ENCODE measurements at regions not wholly inside any gene's neighbourhood (a gene's known extent, or its start where the extent isn't known, plus 50 kb on each side); places are given as distances from the start of the nearest gene placed in this dataset.

DNA sequence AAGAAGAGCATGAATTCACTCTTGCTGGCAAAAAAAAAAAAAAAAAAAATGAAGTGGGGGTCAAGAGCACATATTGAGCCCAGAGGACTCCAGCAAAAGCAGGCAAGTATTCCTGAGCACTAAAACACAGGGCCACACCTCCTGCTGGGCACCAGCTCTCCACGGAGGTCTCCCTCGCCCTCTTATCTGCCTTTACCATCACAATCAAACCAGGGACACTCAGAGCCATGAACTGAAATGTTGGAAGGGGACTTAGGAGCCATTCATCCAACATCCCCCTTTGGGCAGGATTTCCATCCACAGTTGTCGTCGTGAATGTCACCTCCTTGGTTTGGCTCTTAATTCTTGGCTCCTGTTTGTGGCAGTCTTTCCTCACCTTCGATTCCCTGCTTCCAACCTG lies 89.8 kb upstream of the GNAO1 start:
- ATAC-seq (ENCODE audit: low FRiP score in 2 of 2) (no peak), DNase-seq (no peak)
- no peaks in the 10 kb centered on the region for H3K36me3 ChIP-seq
- no peak overlapping the region for H3K27ac ChIP-seq
- TF ChIP-seq CTCF (IDR thresholded peaks at IDR 0.05) (no peak), POLR2AphosphoS5 (IDR thresholded peaks at IDR 0.05) (no peak), POLR2A (IDR thresholded peaks at IDR 0.05) (no peak), EP300 (IDR thresholded peaks at IDR 0.05) (no peak)
- no peaks in the 10 kb centered on the region for H3K4me1 ChIP-seq
- no peaks in the 10 kb centered on the region for H3K27me3 ChIP-seq
- 60 to 67% methylated on average over 5 of the region's 5 CpGs for WGBS, 2 donors
- H3K9me3 ChIP-seq: no peaks in the 10 kb centered on the region
- H3K4me3 ChIP-seq: no peak overlapping the region

- Histone ChIP-seq H3K27me3 (no peaks in the 10 kb centered on the region), H3K36me3 (no peaks in the 10 kb centered on the region), H3K4me1 (no peaks in the 10 kb centered on the region), H3K4me3 (no peak overlapping the region), H3K9me3 (no peaks in the 10 kb centered on the region), H3K27ac (no peak overlapping the region)
- no peak for TF ChIP-seq EP300 (IDR thresholded peaks at IDR 0.05)
- TF ChIP-seq CTCF (IDR thresholded peaks at IDR 0.05): no peak
- no peak for TF ChIP-seq POLR2AphosphoS5 (IDR thresholded peaks at IDR 0.05)
- no peak for TF ChIP-seq POLR2A (IDR thresholded peaks at IDR 0.05)
- no peak for DNase-seq
- no peak for ATAC-seq (ENCODE audit: low FRiP score in 2 of 2)
- 53 to 66% methylated on average over 2 of the region's 2 CpGs for WGBS, 2 donors
These were observed 94.0 kb upstream of the GNAO1 start for GRCh38 chr16:56097306-56097705.

DNA sequence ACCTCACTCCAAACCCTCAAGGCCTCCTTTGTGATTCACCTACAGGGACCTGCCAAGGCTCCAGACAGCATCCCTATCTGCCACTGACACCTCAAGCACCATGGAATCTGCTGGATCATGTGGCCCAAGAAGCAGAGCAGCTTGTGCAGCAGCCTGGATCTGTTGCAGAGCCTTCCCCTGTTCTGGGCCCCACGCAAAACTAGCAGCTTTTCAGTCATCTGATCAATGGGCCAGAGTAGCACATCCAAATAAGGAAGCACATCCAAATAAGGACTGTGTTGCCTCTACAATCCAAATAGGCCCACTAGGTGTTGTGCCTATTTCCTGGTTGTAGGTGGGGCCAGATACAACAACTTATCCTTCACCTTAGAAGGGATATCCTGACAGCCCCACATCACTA lies 97.1 kb upstream of the GNAO1 start:
- no peak overlapping the region for H3K4me3 ChIP-seq
- H3K27me3 ChIP-seq: no peaks in the 10 kb centered on the region
- H3K4me1 ChIP-seq: no peaks in the 10 kb centered on the region
- no peaks in the 10 kb centered on the region for H3K36me3 ChIP-seq
- TF ChIP-seq EP300 (IDR thresholded peaks at IDR 0.05) (no peak), POLR2A (IDR thresholded peaks at IDR 0.05) (no peak), POLR2AphosphoS5 (IDR thresholded peaks at IDR 0.05) (no peak), CTCF (IDR thresholded peaks at IDR 0.05) (no peak)
- 91% methylated on average over 1 of the region's 1 CpG; no CpG with 5 or more reads in 1 of the 2 donors for WGBS, 2 donors
- no peak overlapping the region for H3K27ac ChIP-seq
- no peaks in the 10 kb centered on the region for H3K9me3 ChIP-seq
- ATAC-seq (ENCODE audit: low FRiP score in 2 of 2) (no peak), DNase-seq (no peak)

GRCh38 chr16:56093055-56093454 lies 98.2 kb upstream of the GNAO1 start:
- Histone ChIP-seq H3K27me3 (no peaks in the 10 kb centered on the region), H3K4me3 (no peak overlapping the region), H3K4me1 (no peaks in the 10 kb centered on the region), H3K36me3 (no peaks in the 10 kb centered on the region), H3K27ac (no peak overlapping the region), H3K9me3 (no peaks in the 10 kb centered on the region)
- no peak for TF ChIP-seq POLR2A (IDR thresholded peaks at IDR 0.05)
- TF ChIP-seq CTCF (IDR thresholded peaks at IDR 0.05): no peak
- no peak for TF ChIP-seq POLR2AphosphoS5 (IDR thresholded peaks at IDR 0.05)
- no peak for TF ChIP-seq EP300 (IDR thresholded peaks at IDR 0.05)
- DNase-seq: no peak
- ATAC-seq (ENCODE audit: low FRiP score in 2 of 2): no peak
- 71 to 85% methylated on average over 2 of the region's 2 CpGs for WGBS, 2 donors

DNA sequence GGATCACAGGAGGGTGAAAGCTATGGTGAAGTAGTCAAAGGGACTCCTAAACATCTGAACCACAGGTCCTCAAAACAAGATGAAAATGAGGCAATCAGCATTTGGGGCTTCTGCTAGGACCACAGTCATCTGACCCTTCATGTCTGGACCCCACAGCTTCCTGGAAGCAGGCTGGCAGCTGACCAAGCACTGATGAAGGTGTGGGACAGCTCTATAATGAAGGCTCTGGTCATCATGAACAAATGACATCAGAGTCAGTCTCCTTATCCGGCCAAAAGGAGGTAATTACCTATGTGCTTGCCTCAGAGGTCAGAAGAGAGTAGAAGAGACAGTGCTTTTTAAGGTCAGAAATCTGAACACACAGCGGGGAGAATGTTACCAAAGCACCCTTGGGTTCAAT lies 101.2 kb upstream of the GNAO1 start:
- no peak for DNase-seq
- Histone ChIP-seq H3K4me3 (no peak overlapping the region), H3K4me1 (no peaks in the 10 kb centered on the region), H3K27ac (no peak overlapping the region), H3K36me3 (no peaks in the 10 kb centered on the region), H3K9me3 (no peaks in the 10 kb centered on the region), H3K27me3 (no peaks in the 10 kb centered on the region)
- ATAC-seq (ENCODE audit: low FRiP score in 2 of 2): no peak
- TF ChIP-seq POLR2A (IDR thresholded peaks at IDR 0.05) (no peak), EP300 (IDR thresholded peaks at IDR 0.05) (no peak), POLR2AphosphoS5 (IDR thresholded peaks at IDR 0.05) (no peak), CTCF (IDR thresholded peaks at IDR 0.05) (no peak)
- 65 to 78% methylated on average over 2 of the region's 2 CpGs for WGBS, 2 donors
